ENCODE measurements at regions not wholly inside any gene's neighbourhood (a gene's known extent, or its start where the extent isn't known, plus 50 kb on each side); places are given as distances from the start of the nearest gene placed in this dataset.

DNA sequence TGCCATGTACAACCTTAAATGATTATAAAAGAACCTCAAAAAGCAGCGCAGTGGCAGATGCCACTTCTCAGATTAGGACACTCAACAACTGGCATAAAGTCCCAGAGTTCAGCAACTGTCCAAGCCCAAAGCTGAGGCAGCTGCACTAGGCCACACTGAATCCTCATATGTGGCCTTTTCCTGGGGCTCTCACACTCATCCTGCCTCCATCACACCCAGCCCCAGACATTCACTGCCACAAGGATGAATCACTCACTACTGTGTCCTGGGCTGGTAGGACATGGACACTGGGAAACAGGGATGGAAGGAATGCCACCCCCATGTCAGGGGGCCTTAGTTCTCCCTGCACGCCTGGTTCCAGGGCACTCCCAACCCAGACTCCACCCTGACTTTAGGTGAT lies 547.7 kb downstream of the TNS3 start:
- Histone ChIP-seq H3K18ac (ENCODE audit: low read depth in 1 of 2, low read length in 2 of 2) (peak overlapping the region; percentile 26 to 55), H3K4me1 (ENCODE audit: control insufficient read depth, insufficient read depth, low read depth, low read length) (no peaks in the 10 kb centered on the region), H2AFZ (ENCODE audit: low read depth, low read length) (no peak overlapping the region), H2BK12ac (ENCODE audit: low read length in 2 of 2) (peak overlapping the region in 1 of 2 experiments; percentile 67), H3K27ac (ENCODE audit: low read length, poor library complexity, severe bottlenecking) (no peak overlapping the region), H3K27me3 (ENCODE audit: control insufficient read depth in 1 of 2, insufficient read depth in 1 of 2, low read length in 2 of 2) (no peaks in the 10 kb centered on the region), H3K79me1 (replicated peaks; ENCODE audit: low read length, poor library complexity, severe bottlenecking) (no peaks in the 10 kb centered on the region), H2BK5ac (ENCODE audit: low read depth, low read length, poor library complexity, severe bottlenecking) (no peak overlapping the region), H2BK15ac (ENCODE audit: low read depth, poor library complexity, severe bottlenecking) (no peak overlapping the region), H3K4me2 (ENCODE audit: low read length, poor library complexity, severe bottlenecking) (no peak overlapping the region), H3K4ac (ENCODE audit: low read depth in 1 of 2, low read length in 2 of 2) (peak overlapping the region; percentile 12 to 49), H3K9ac (ENCODE audit: low read length) (no peak overlapping the region), H4K91ac (ENCODE audit: low read length) (peak overlapping the region; percentile 79), H3K36me3 (ENCODE audit: control insufficient read depth in 1 of 2, insufficient read depth in 2 of 2, low read depth in 1 of 2, low read length in 2 of 2) (no peaks in the 10 kb centered on the region), H3K4me3 (ENCODE audit: insufficient read depth in 1 of 2, low read depth in 1 of 2, low read length in 2 of 2) (no peak overlapping the region), H3K9me3 (ENCODE audit: control insufficient read depth, low read length) (no peaks in the 10 kb centered on the region), H3K23ac (ENCODE audit: low read length in 2 of 2) (no peak overlapping the region), H2AK5ac (ENCODE audit: low read length, severe bottlenecking) (no peak overlapping the region), H3K14ac (ENCODE audit: low read length in 2 of 2) (peak overlapping the region in 1 of 2 experiments; percentile 10), H2BK120ac (ENCODE audit: low read depth, low read length) (peak overlapping the region; percentile 8), H4K8ac (ENCODE audit: low read length) (peak overlapping the region; percentile 85)
- peak; percentile 25 for DNase-seq
- 95% methylated on average over 2 of the region's 2 CpGs for WGBS

- no peak overlapping the region for H2BK12ac ChIP-seq (ENCODE audit: low read length in 2 of 2)
- peak overlapping the region; percentile 48 for H3K9ac ChIP-seq (ENCODE audit: low read length)
- no peak overlapping the region for H3K4ac ChIP-seq (ENCODE audit: low read depth in 1 of 2, low read length in 2 of 2)
- no peaks in the 10 kb centered on the region for H3K27me3 ChIP-seq (ENCODE audit: control insufficient read depth in 1 of 2, insufficient read depth in 1 of 2, low read length in 2 of 2)
- H2BK5ac ChIP-seq (ENCODE audit: low read depth, low read length, poor library complexity, severe bottlenecking): no peak overlapping the region
- H3K27ac ChIP-seq (ENCODE audit: low read length, poor library complexity, severe bottlenecking): no peak overlapping the region
- H3K36me3 ChIP-seq (ENCODE audit: control insufficient read depth in 1 of 2, insufficient read depth in 2 of 2, low read depth in 1 of 2, low read length in 2 of 2): no peaks in the 10 kb centered on the region
- no peak for DNase-seq
- H3K14ac ChIP-seq (ENCODE audit: low read length in 2 of 2): no peak overlapping the region
- no peak overlapping the region for H2BK120ac ChIP-seq (ENCODE audit: low read depth, low read length)
- H4K91ac ChIP-seq (ENCODE audit: low read length): no peak overlapping the region
- no peak overlapping the region for H2AFZ ChIP-seq (ENCODE audit: low read depth, low read length)
- H3K4me1 ChIP-seq (ENCODE audit: control insufficient read depth, insufficient read depth, low read depth, low read length): no peaks in the 10 kb centered on the region
- no peak overlapping the region for H2BK15ac ChIP-seq (ENCODE audit: low read depth, poor library complexity, severe bottlenecking)
- H3K18ac ChIP-seq (ENCODE audit: low read depth in 1 of 2, low read length in 2 of 2): no peak overlapping the region
- H4K8ac ChIP-seq (ENCODE audit: low read length): no peak overlapping the region
- H3K4me3 ChIP-seq (ENCODE audit: insufficient read depth in 1 of 2, low read depth in 1 of 2, low read length in 2 of 2): no peak overlapping the region
- no peaks in the 10 kb centered on the region for H3K79me1 ChIP-seq (replicated peaks; ENCODE audit: low read length, poor library complexity, severe bottlenecking)
- H3K9me3 ChIP-seq (ENCODE audit: control insufficient read depth, low read length): no peaks in the 10 kb centered on the region
- H2AK5ac ChIP-seq (ENCODE audit: low read length, severe bottlenecking): no peak overlapping the region
- H3K23ac ChIP-seq (ENCODE audit: low read length in 2 of 2): no peak overlapping the region
- WGBS: 96% methylated on average over 4 of the region's 4 CpGs
- H3K4me2 ChIP-seq (ENCODE audit: low read length, poor library complexity, severe bottlenecking): no peak overlapping the region
These were observed 549.4 kb downstream of the TNS3 start for GRCh38 chr7:47032536-47032908.

- no peak overlapping the region for H3K18ac ChIP-seq (ENCODE audit: low read depth in 1 of 2, low read length in 2 of 2)
- 100% methylated on average over 3 of the region's 6 CpGs for WGBS
- H4K91ac ChIP-seq (ENCODE audit: low read length): no peak overlapping the region
- no peak overlapping the region for H3K4me2 ChIP-seq (ENCODE audit: low read length, poor library complexity, severe bottlenecking)
- H2AFZ ChIP-seq (ENCODE audit: low read depth, low read length): no peak overlapping the region
- no peak overlapping the region for H2BK15ac ChIP-seq (ENCODE audit: low read depth, poor library complexity, severe bottlenecking)
- H3K36me3 ChIP-seq (ENCODE audit: control insufficient read depth in 1 of 2, insufficient read depth in 2 of 2, low read depth in 1 of 2, low read length in 2 of 2): no peaks in the 10 kb centered on the region
- H3K9ac ChIP-seq (ENCODE audit: low read length): peak overlapping the region; percentile 48
- H2BK5ac ChIP-seq (ENCODE audit: low read depth, low read length, poor library complexity, severe bottlenecking): no peak overlapping the region
- no peak overlapping the region for H3K4ac ChIP-seq (ENCODE audit: low read depth in 1 of 2, low read length in 2 of 2)
- H2BK120ac ChIP-seq (ENCODE audit: low read depth, low read length): no peak overlapping the region
- no peak overlapping the region for H2BK12ac ChIP-seq (ENCODE audit: low read length in 2 of 2)
- no peak overlapping the region for H3K27ac ChIP-seq (ENCODE audit: low read length, poor library complexity, severe bottlenecking)
- H3K4me3 ChIP-seq (ENCODE audit: insufficient read depth in 1 of 2, low read depth in 1 of 2, low read length in 2 of 2): no peak overlapping the region
- no peaks in the 10 kb centered on the region for H3K9me3 ChIP-seq (ENCODE audit: control insufficient read depth, low read length)
- no peaks in the 10 kb centered on the region for H3K79me1 ChIP-seq (replicated peaks; ENCODE audit: low read length, poor library complexity, severe bottlenecking)
- no peaks in the 10 kb centered on the region for H3K4me1 ChIP-seq (ENCODE audit: control insufficient read depth, insufficient read depth, low read depth, low read length)
- no peaks in the 10 kb centered on the region for H3K27me3 ChIP-seq (ENCODE audit: control insufficient read depth in 1 of 2, insufficient read depth in 1 of 2, low read length in 2 of 2)
- H2AK5ac ChIP-seq (ENCODE audit: low read length, severe bottlenecking): no peak overlapping the region
- H3K23ac ChIP-seq (ENCODE audit: low read length in 2 of 2): no peak overlapping the region
- DNase-seq: no peak
- no peak overlapping the region for H3K14ac ChIP-seq (ENCODE audit: low read length in 2 of 2)
- no peak overlapping the region for H4K8ac ChIP-seq (ENCODE audit: low read length)
These were observed 550.0 kb downstream of the TNS3 start for GRCh38 chr7:47031786-47032535.

DNA sequence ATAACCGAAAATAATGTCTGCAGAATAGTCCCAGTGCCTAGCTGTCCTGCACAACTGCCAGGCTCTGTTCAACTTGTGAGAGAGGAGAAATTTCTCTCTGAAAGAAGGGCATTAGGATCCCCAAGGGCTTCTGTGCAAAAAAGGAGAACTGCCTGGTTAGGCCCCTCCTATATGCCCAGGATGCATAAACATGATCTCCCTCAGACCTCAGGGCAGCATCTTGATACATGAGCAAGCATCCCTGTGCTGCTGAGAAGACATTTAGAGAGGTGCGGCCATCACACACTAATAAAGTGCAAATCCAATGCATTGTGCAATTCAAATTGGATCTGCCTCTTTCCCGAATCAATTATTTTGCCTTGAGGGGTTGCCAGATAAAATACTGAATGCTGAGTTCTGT lies 553.6 kb downstream of the TNS3 start:
- no peak overlapping the region for H2BK120ac ChIP-seq (ENCODE audit: low read depth, low read length)
- H3K23ac ChIP-seq (ENCODE audit: low read length in 2 of 2): no peak overlapping the region
- no peak overlapping the region for H2BK5ac ChIP-seq (ENCODE audit: low read depth, low read length, poor library complexity, severe bottlenecking)
- no peak for DNase-seq
- no peak overlapping the region for H2BK12ac ChIP-seq (ENCODE audit: low read length in 2 of 2)
- no peak overlapping the region for H2AFZ ChIP-seq (ENCODE audit: low read depth, low read length)
- H4K8ac ChIP-seq (ENCODE audit: low read length): peak overlapping the region; percentile 87
- no peak overlapping the region for H3K4ac ChIP-seq (ENCODE audit: low read depth in 1 of 2, low read length in 2 of 2)
- H3K14ac ChIP-seq (ENCODE audit: low read length in 2 of 2): no peak overlapping the region
- H2BK15ac ChIP-seq (ENCODE audit: low read depth, poor library complexity, severe bottlenecking): no peak overlapping the region
- no peaks in the 10 kb centered on the region for H3K9me3 ChIP-seq (ENCODE audit: control insufficient read depth, low read length)
- no peak overlapping the region for H3K9ac ChIP-seq (ENCODE audit: low read length)
- H3K36me3 ChIP-seq (ENCODE audit: control insufficient read depth in 1 of 2, insufficient read depth in 2 of 2, low read depth in 1 of 2, low read length in 2 of 2): no peaks in the 10 kb centered on the region
- H3K4me2 ChIP-seq (ENCODE audit: low read length, poor library complexity, severe bottlenecking): no peak overlapping the region
- H3K27me3 ChIP-seq (ENCODE audit: control insufficient read depth in 1 of 2, insufficient read depth in 1 of 2, low read length in 2 of 2): no peaks in the 10 kb centered on the region
- H3K4me3 ChIP-seq (ENCODE audit: insufficient read depth in 1 of 2, low read depth in 1 of 2, low read length in 2 of 2): no peak overlapping the region
- H3K27ac ChIP-seq (ENCODE audit: low read length, poor library complexity, severe bottlenecking): no peak overlapping the region
- no peaks in the 10 kb centered on the region for H3K79me1 ChIP-seq (replicated peaks; ENCODE audit: low read length, poor library complexity, severe bottlenecking)
- 85% methylated on average over 3 of the region's 3 CpGs for WGBS
- no peaks in the 10 kb centered on the region for H3K4me1 ChIP-seq (ENCODE audit: control insufficient read depth, insufficient read depth, low read depth, low read length)
- no peak overlapping the region for H4K91ac ChIP-seq (ENCODE audit: low read length)
- H2AK5ac ChIP-seq (ENCODE audit: low read length, severe bottlenecking): no peak overlapping the region
- H3K18ac ChIP-seq (ENCODE audit: low read depth in 1 of 2, low read length in 2 of 2): no peak overlapping the region

Data from mesenchymal stem cell (in vitro differentiated cells and primary cell).